Tibial nerve (tissue), 4 donors: ENCODE measurements at regions not wholly inside any gene's neighbourhood (a gene's known extent, or its start where the extent isn't known, plus 50 kb on each side); places are given as distances from the start of the nearest gene placed in this dataset.

Experiments
- DNase-seq, 2 donors: peaks; one replicate each; pipeline ENCODE4 v3.0.0-alpha.2; 2019; ENCODE audit warnings: low spot score in 2 of 2
- H3K27ac ChIP-seq, 4 donors: fragments of 200-600 bp; sonication (generic) in 3 of 4; one replicate each; pipeline ENCODE4 v1.5.1; 2017 to 2019; ENCODE audit warnings: mild to moderate bottlenecking in 1 of 4
- H3K27me3 ChIP-seq, 2 donors: fragments of 200-600 bp; sonication (generic) in 1 of 2; one replicate each; pipeline versions ENCODE4 v1.5.1 to v1.6.0; 2017 to 2019
- H3K36me3 ChIP-seq, 3 donors: fragments of 200-600 bp; sonication (generic); one replicate each; pipeline ENCODE4 v1.5.1; 2018 to 2019
- H3K4me1 ChIP-seq, 4 donors: fragments of 200-600 bp; sonication (generic) in 3 of 4; one replicate each; pipeline ENCODE4 v1.5.1; 2017 to 2019
- H3K4me3 ChIP-seq, 4 donors: fragments of 200-600 bp; sonication (generic) in 3 of 4; one replicate each; pipeline ENCODE4 v1.5.1; 2017 to 2019; ENCODE audit warnings: mild to moderate bottlenecking in 1 of 4, moderate library complexity in 1 of 4
- H3K9me3 ChIP-seq, 4 donors: fragments of 200-600 bp; sonication (generic) in 3 of 4; one replicate each; pipeline ENCODE4 v1.5.1; 2017 to 2019
- CTCF ChIP-seq, 5 experiments: fragments of 200-600 bp in 3 of 5; fragments of 450-650 bp in 2 of 5; sonication (generic) in 3 of 5; IDR thresholded peaks; one replicate each; pipeline ENCODE4 v1.5.1; 2016 to 2019; ENCODE audit warnings: antibody characterized with exemption in 5 of 5, mild to moderate bottlenecking in 3 of 5, moderate library complexity in 2 of 5
- EP300 ChIP-seq, 2 donors: sonication (generic); formaldehyde crosslinking; IDR thresholded peaks; one replicate each; pipeline ENCODE4 v1.6.1; 2017; ENCODE audit warnings: antibody characterized with exemption in 2 of 2, mild to moderate bottlenecking in 1 of 2
- POLR2A ChIP-seq, 2 donors: fragments of 450-650 bp; IDR thresholded peaks; one replicate each; pipeline ENCODE4 v1.6.1; 2017; ENCODE audit warnings: antibody characterized with exemption in 2 of 2, mild to moderate bottlenecking in 2 of 2, moderate library complexity in 2 of 2
- WGBS, 2 donors: methylation state at CpG; one replicate each; pipeline ENCODE4 v1.1.5; 2018; 5-methylcytosine and 5-hydroxymethylcytosine counted together

- 76 to 85% methylated on average over 6 of the region's 6 CpGs for WGBS, 2 donors
Measured at GRCh38 chr16:9381399-9381798, 290.0 kb downstream of the HAPSTR1 start.

GRCh38 chr16:9381905-9382304 is 290.5 kb downstream of the HAPSTR1 start:
- H3K4me3 ChIP-seq, result no peak overlapping the region
- no peak for DNase-seq
- H3K27me3 ChIP-seq, result no peaks in the 10 kb centered on the region
- no peaks in the 10 kb centered on the region for H3K4me1 ChIP-seq
- TF ChIP-seq CTCF (IDR thresholded peaks at IDR 0.05) (no peak), EP300 (IDR thresholded peaks at IDR 0.05) (no peak), POLR2A (IDR thresholded peaks at IDR 0.05) (no peak)
- no peaks in the 10 kb centered on the region for H3K36me3 ChIP-seq
- 48 to 61% methylated on average over 4 of the region's 4 CpGs for WGBS, 2 donors
- peaks cover 0 to 21% (median 0%) of the 10 kb centered on the region in 4 donors for H3K9me3 ChIP-seq
- H3K27ac ChIP-seq, result no peak overlapping the region

More at GRCh38 chr16:9381399-9381798, 290.0 kb downstream of the HAPSTR1 start:
- no peak for DNase-seq
- no peak overlapping the region for H3K4me3 ChIP-seq
- no peaks in the 10 kb centered on the region for H3K27me3 ChIP-seq
- no peak overlapping the region for H3K27ac ChIP-seq
- H3K36me3 ChIP-seq, result no peaks in the 10 kb centered on the region
- no peaks in the 10 kb centered on the region for H3K4me1 ChIP-seq
- no peak for TF ChIP-seq EP300 (IDR thresholded peaks at IDR 0.05)
- no peak for TF ChIP-seq POLR2A (IDR thresholded peaks at IDR 0.05)
- TF ChIP-seq CTCF (IDR thresholded peaks at IDR 0.05), result no peak
- peaks cover 0 to 16% (median 0%) of the 10 kb centered on the region in 4 donors for H3K9me3 ChIP-seq

- no peak overlapping the region for H3K27ac ChIP-seq
- 59 to 89% methylated on average over 3 of the region's 3 CpGs for WGBS, 2 donors
- no peaks in the 10 kb centered on the region for H3K27me3 ChIP-seq
- peaks cover 0 to 34% (median 1%) of the 10 kb centered on the region in 4 donors for H3K9me3 ChIP-seq
- no peak overlapping the region for H3K4me3 ChIP-seq
- H3K36me3 ChIP-seq, result no peaks in the 10 kb centered on the region
- TF ChIP-seq CTCF (IDR thresholded peaks at IDR 0.05), result no peak
- TF ChIP-seq POLR2A (IDR thresholded peaks at IDR 0.05), result no peak
- no peak for TF ChIP-seq EP300 (IDR thresholded peaks at IDR 0.05)
- DNase-seq, result no peak
- no peaks in the 10 kb centered on the region for H3K4me1 ChIP-seq
Measured at GRCh38 chr16:9383281-9383680, 291.8 kb downstream of the HAPSTR1 start.

GRCh38 chr16:9384141-9384540 is 292.7 kb downstream of the HAPSTR1 start:
- Histone ChIP-seq H3K9me3 (peaks cover 0 to 37% (median 1%) of the 10 kb centered on the region in 4 donors), H3K36me3 (no peaks in the 10 kb centered on the region), H3K4me3 (no peak overlapping the region), H3K4me1 (no peaks in the 10 kb centered on the region), H3K27me3 (no peaks in the 10 kb centered on the region), H3K27ac (no peak overlapping the region)
- WGBS, 2 donors, result 47 to 49% methylated on average over 4 of the region's 4 CpGs
- TF ChIP-seq EP300 (IDR thresholded peaks at IDR 0.05), result no peak
- no peak for DNase-seq

- 80 to 85% methylated on average over 1 of the region's 1 CpG for WGBS, 2 donors
- no peak for DNase-seq
- TF ChIP-seq CTCF (IDR thresholded peaks at IDR 0.05) (no peak), EP300 (IDR thresholded peaks at IDR 0.05) (no peak), POLR2A (IDR thresholded peaks at IDR 0.05) (no peak)
Measured at GRCh38 chr16:9389543-9390207, 298.2 kb downstream of the HAPSTR1 start.

More at GRCh38 chr16:9389543-9390207, 298.2 kb downstream of the HAPSTR1 start:
- no peak overlapping the region for H3K4me3 ChIP-seq
- H3K36me3 ChIP-seq, result no peaks in the 10 kb centered on the region
- H3K4me1 ChIP-seq, result no peaks in the 10 kb centered on the region
- no peak overlapping the region for H3K27ac ChIP-seq
- H3K27me3 ChIP-seq, result no peaks in the 10 kb centered on the region
- H3K9me3 ChIP-seq, result peaks cover 0 to 37% (median 1%) of the 10 kb centered on the region in 4 donors
